NB4 (cell line): ENCODE measurements at regions not wholly inside any gene's neighbourhood (a gene's known extent, or its start where the extent isn't known, plus 50 kb on each side); places are given as distances from the start of the nearest gene placed in this dataset.

Source experiments
- DNase-seq: peaks from one replicate; pipeline ENCODE4 v3.0.0; 2010; ENCODE audit warnings: low read depth
- H3K4me3 ChIP-seq: one replicate; pipeline ENCODE4 v1.5.1; 2011; ENCODE audit warnings: mild to moderate bottlenecking, low read depth, low read length, moderate library complexity
- MAX ChIP-seq: IDR thresholded peaks from 2 replicates; pipeline ENCODE4 v1.6.1; 2011; ENCODE audit warnings: low read depth, low read length
- MYC ChIP-seq: IDR thresholded peaks from 2 replicates; pipeline ENCODE4 v1.6.1; 2011; ENCODE audit warnings: low read depth, low read length
- POLR2A ChIP-seq: IDR thresholded peaks from 2 replicates; pipeline ENCODE4 v1.6.1; 2011; ENCODE audit warnings: mild to moderate bottlenecking; ENCODE audit not compliant: insufficient read length; ENCODE audit errors: extremely low read depth
- TF ChIP-seq, protein P1 (sequence below): IDR thresholded peaks from one replicate; pipeline ENCODE4 v1.5.1; 2012; ENCODE audit warnings: low read depth, low read length

DNA sequence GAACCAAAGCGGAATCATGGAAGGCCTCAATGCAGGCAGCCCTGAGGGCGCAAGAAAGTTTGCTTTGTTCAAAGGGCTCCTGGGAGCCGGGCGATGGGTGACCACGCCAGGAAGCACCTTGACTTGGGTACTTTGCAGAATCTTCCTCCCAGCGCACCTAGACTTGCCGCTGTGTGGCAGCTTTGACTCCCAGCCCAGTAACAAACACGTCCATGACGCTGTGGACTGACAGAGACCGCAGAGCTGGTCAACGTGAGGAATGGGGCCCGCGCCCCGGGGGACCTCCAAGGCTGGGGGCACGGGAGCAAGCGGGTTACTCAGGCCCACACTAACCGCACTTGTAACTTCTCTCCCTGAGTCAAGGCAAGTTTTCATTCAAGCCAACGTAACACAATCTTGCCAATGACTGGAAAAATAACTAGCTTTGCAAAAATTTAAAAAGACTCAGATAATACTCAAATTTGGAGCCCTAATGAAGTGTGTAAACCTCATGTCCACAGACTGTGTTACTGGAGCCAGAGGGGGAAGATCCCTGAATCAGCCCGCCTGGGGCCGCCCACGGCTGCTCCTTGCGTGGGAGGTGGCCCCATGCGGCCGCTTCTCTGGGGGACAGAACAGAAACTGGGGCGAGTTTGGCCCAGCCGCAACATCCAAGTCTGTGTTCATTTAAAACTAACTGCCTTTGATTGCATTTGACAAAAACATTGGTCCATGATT is 130.8 kb downstream of the DNAJB6 start:
- TF ChIP-seq MAX: no peak
- no peak for TF ChIP-seq POLR2A
- TF ChIP-seq, protein P1, sequence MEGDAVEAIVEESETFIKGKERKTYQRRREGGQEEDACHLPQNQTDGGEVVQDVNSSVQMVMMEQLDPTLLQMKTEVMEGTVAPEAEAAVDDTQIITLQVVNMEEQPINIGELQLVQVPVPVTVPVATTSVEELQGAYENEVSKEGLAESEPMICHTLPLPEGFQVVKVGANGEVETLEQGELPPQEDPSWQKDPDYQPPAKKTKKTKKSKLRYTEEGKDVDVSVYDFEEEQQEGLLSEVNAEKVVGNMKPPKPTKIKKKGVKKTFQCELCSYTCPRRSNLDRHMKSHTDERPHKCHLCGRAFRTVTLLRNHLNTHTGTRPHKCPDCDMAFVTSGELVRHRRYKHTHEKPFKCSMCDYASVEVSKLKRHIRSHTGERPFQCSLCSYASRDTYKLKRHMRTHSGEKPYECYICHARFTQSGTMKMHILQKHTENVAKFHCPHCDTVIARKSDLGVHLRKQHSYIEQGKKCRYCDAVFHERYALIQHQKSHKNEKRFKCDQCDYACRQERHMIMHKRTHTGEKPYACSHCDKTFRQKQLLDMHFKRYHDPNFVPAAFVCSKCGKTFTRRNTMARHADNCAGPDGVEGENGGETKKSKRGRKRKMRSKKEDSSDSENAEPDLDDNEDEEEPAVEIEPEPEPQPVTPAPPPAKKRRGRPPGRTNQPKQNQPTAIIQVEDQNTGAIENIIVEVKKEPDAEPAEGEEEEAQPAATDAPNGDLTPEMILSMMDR: no peak
- no peak for TF ChIP-seq MYC
- H3K4me3 ChIP-seq: no peak overlapping the region
- no peak for DNase-seq

GRCh38 chr7:157468221-157469111 is 131.7 kb downstream of the DNAJB6 start:
- DNase-seq: no peak
- no peak for TF ChIP-seq MYC
- TF ChIP-seq, protein P1: no peak
- no peak for TF ChIP-seq MAX
- no peak for TF ChIP-seq POLR2A
- H3K4me3 ChIP-seq: no peak overlapping the region

- TF ChIP-seq, protein P1: no peak
- TF ChIP-seq POLR2A (no peak), MAX (no peak), MYC (no peak)
- H3K4me3 ChIP-seq: no peak overlapping the region
These were observed 132.6 kb downstream of the DNAJB6 start for GRCh38 chr7:157469181-157470016.

DNA sequence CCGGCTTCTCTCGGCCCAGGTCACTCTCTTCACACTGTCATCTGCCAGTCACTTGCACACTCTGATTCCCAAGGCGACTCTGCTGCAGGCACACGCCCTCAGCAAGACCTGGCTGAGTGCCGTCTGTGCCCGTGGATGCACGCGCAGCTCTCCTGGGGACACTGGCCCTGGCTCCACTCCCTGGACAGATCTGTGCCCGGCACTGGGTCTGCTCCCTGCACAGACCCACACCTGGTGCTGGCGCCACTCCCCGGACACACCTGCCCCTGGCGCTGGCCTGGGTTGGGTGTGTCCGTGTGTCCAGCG is 133.2 kb downstream of the DNAJB6 start:
- no peak overlapping the region for H3K4me3 ChIP-seq
- TF ChIP-seq MYC: no peak
- TF ChIP-seq, protein P1: no peak
- no peak for TF ChIP-seq MAX
- no peak for DNase-seq

More at GRCh38 chr7:157469181-157470016, 132.6 kb downstream of the DNAJB6 start:
- DNase-seq: no peak

DNA sequence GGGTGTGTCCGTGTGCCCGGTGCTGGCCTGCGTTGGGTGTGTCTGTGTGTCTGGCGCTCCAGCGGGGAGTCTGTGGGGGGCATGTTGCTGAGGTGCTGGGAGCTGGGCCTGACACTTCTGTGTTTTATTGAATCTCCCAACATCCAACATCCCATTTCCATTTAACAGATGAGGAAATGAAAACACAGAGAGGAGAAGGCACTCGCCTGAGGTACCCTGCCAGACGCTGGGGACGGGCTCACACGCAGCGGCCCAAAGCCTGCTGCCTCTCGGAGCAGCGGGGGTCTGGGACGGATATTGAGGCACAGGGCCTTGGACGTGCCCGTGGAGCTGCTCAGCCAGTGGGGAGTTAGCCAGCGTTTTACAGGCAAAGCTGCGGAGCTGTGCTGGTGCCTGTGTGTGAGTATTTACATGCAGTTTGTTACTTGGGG is 133.9 kb downstream of the DNAJB6 start:
- TF ChIP-seq MAX: no peak
- TF ChIP-seq, protein P1: no peak
- no peak for TF ChIP-seq MYC
- no peak for TF ChIP-seq POLR2A
- no peak overlapping the region for H3K4me3 ChIP-seq
- no peak for DNase-seq
